Ovary (tissue), 7 donors: ENCODE measurements at regions not wholly inside any gene's neighbourhood (a gene's known extent, or its start where the extent isn't known, plus 50 kb on each side); places are given as distances from the start of the nearest gene placed in this dataset.

Experiments used
- DNase-seq, 5 donors: peaks; one replicate each; pipeline ENCODE4 v3.0.0-alpha.2; 2019 to 2020
- H3K27ac ChIP-seq, 2 donors: fragments of 200-600 bp; one replicate each; pipeline versions ENCODE4 v1.5.1 to v1.8.0; 2019 to 2022
- H3K27me3 ChIP-seq: fragments of 200-600 bp; one replicate; pipeline ENCODE4 v1.8.0; 2022
- H3K36me3 ChIP-seq: fragments of 200-600 bp; sonication (generic); one replicate; pipeline ENCODE4 v1.5.1; 2019
- H3K4me1 ChIP-seq: one replicate; pipeline ENCODE4 v1.8.1; 2013; ENCODE audit warnings: mild to moderate bottlenecking, moderate library complexity; ENCODE audit not compliant: insufficient read depth
- H3K4me3 ChIP-seq: fragments of 200-600 bp; sonication (generic); one replicate; pipeline ENCODE4 v1.5.1; 2017
- H3K9me3 ChIP-seq, 2 donors: fragments of 200-600 bp in 1 of 2; sonication (generic) in 1 of 2; one replicate each; pipeline versions ENCODE4 v1.5.1 to v1.8.1; 2013 to 2019; ENCODE audit warnings: mild to moderate bottlenecking in 1 of 2, moderate library complexity in 1 of 2
- CTCF ChIP-seq, 3 donors: fragments of 450-650 bp in 2 of 3; fragments of 200-600 bp in 1 of 3; IDR thresholded peaks; one replicate each; pipeline versions ENCODE4 v1.5.1 to v1.8.0; 2016 to 2022; ENCODE audit warnings: antibody characterized with exemption in 3 of 3, mild to moderate bottlenecking in 1 of 3
- EP300 ChIP-seq: sonication (generic); formaldehyde crosslinking; IDR thresholded peaks from one replicate; pipeline ENCODE4 v1.6.1; 2017; ENCODE audit warnings: antibody characterized with exemption
- POLR2A ChIP-seq: fragments of 450-650 bp; IDR thresholded peaks from one replicate; pipeline ENCODE4 v1.6.1; 2017; ENCODE audit warnings: antibody characterized with exemption, mild to moderate bottlenecking, moderate library complexity
- WGBS, 3 donors: extraction: QIAGEN DNeasy Blood & Tissue Kit in 1 of 3; methylation state at CpG; one replicate each; pipeline versions ENCODE4 v1.1.5 to v1.1.7; 2013 to 2017; 5-methylcytosine and 5-hydroxymethylcytosine counted together
- intact Hi-C, 4 donors: fragments of 100-400 bp; cut with DNase I; formaldehyde crosslinking; loops; one replicate each; pipeline versions ENCODE4 v1.11.0 to v1.15.1; 2022 to 2023
- donor health status: DM: no; HTN: no; CAD: no; lungs with moderate emphysema.
- donor health status: DM: no; HTN: no; CAD: no.
- donor health status: Bipolar disorder and iron deficiency.
- donor health status: DM: no; HTN: no; CAD: no.
- donor health status: DM: yes; HTN: yes; CAD: no.

GRCh38 chr1:238833919-238834318 is 552.4 kb upstream of the CHRM3 start:
- no peaks in the 10 kb centered on the region for H3K4me1 ChIP-seq
- H3K4me3 ChIP-seq, result no peak overlapping the region
- intact Hi-C loops, result no loop called here
- H3K27ac ChIP-seq, result no peak overlapping the region
- no peaks in the 10 kb centered on the region for H3K27me3 ChIP-seq
- no peaks in the 10 kb centered on the region for H3K36me3 ChIP-seq
- no peaks in the 10 kb centered on the region for H3K9me3 ChIP-seq
- no peak for TF ChIP-seq POLR2A
- no peak for TF ChIP-seq CTCF (IDR thresholded peaks at IDR 0.05)
- TF ChIP-seq EP300, result no peak
- DNase-seq, result no peak

- Histone ChIP-seq H3K4me1 (no peaks in the 10 kb centered on the region), H3K36me3 (no peaks in the 10 kb centered on the region), H3K27me3 (no peaks in the 10 kb centered on the region), H3K4me3 (no peak overlapping the region), H3K27ac (no peak overlapping the region), H3K9me3 (no peaks in the 10 kb centered on the region)
- no peak for DNase-seq
- intact Hi-C loops, result no loop called here
- TF ChIP-seq POLR2A (no peak), CTCF (IDR thresholded peaks at IDR 0.05) (no peak), EP300 (no peak)
- WGBS, 3 donors, result 82 to 100% (median 86%) methylated on average over 1 of the region's 1 CpG
Measured at GRCh38 chr1:238832106-238832505, 554.3 kb upstream of the CHRM3 start.

- no peak for TF ChIP-seq EP300
- no peak for TF ChIP-seq POLR2A
- TF ChIP-seq CTCF (IDR thresholded peaks at IDR 0.05), result no peak
- Histone ChIP-seq H3K4me1 (no peaks in the 10 kb centered on the region), H3K4me3 (no peak overlapping the region), H3K27ac (no peak overlapping the region), H3K9me3 (no peaks in the 10 kb centered on the region), H3K27me3 (no peaks in the 10 kb centered on the region), H3K36me3 (no peaks in the 10 kb centered on the region)
- intact Hi-C loops, result no loop called here
- DNase-seq, result no peak
- 64 to 78% (median 73%) methylated on average over 3 of the region's 3 CpGs for WGBS, 3 donors
Measured at GRCh38 chr1:238830036-238830611, 556.2 kb upstream of the CHRM3 start.

GRCh38 chr1:238826891-238827290 is 559.5 kb upstream of the CHRM3 start:
- Histone ChIP-seq H3K4me1 (no peaks in the 10 kb centered on the region), H3K27me3 (no peaks in the 10 kb centered on the region), H3K4me3 (no peak overlapping the region), H3K27ac (no peak overlapping the region), H3K9me3 (no peaks in the 10 kb centered on the region), H3K36me3 (no peaks in the 10 kb centered on the region)
- intact Hi-C loops, result no loop called here
- no peak for DNase-seq
- TF ChIP-seq EP300, result no peak

GRCh38 chr1:238823416-238823815 is 563.0 kb upstream of the CHRM3 start:
- Histone ChIP-seq H3K4me1 (no peaks in the 10 kb centered on the region), H3K4me3 (no peak overlapping the region), H3K36me3 (no peaks in the 10 kb centered on the region), H3K27ac (no peak overlapping the region), H3K27me3 (no peaks in the 10 kb centered on the region), H3K9me3 (no peaks in the 10 kb centered on the region)
- DNase-seq, result no peak
- TF ChIP-seq CTCF (IDR thresholded peaks at IDR 0.05), result no peak
- TF ChIP-seq POLR2A, result no peak
- TF ChIP-seq EP300, result no peak
- intact Hi-C loops, result no loop called here
